ENCODE measurements at regions not wholly inside any gene's neighbourhood (a gene's known extent, or its start where the extent isn't known, plus 50 kb on each side); places are given as distances from the start of the nearest gene placed in this dataset.

DNA sequence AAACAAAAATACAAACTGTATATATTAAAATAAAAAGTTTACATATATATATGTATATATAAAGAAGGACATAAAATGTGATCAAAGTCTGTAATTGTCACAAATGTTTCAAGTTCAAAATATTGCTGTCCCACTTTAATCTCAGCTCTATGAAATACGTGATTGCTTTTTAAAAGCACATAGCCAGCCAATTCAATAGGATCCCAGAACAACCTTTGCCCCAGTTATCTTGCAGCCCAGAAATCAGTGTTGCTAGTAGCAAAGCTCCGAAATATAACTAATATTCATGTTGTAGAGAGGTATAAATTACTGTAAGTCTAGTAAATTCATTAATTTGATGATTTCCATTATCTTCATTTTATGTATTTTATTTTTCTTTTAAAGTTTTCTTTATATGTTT lies 114.6 kb downstream of the ELOVL4 start:
- Histone ChIP-seq H3K27ac (ENCODE audit: low read depth, low read length, poor library complexity, severe bottlenecking) (no peak overlapping the region), H3K27me3 (replicated peaks; ENCODE audit: insufficient read depth, low read depth, low read length, poor library complexity) (no peaks in the 10 kb centered on the region), H3K36me3 (ENCODE audit: insufficient read depth, low read length, poor library complexity, severe bottlenecking) (no peaks in the 10 kb centered on the region), H3K4me3 (ENCODE audit: low read depth, low read length, poor library complexity, severe bottlenecking) (no peak overlapping the region), H3K9me3 (ENCODE audit: low read depth, low read length, poor library complexity, severe bottlenecking) (no peaks in the 10 kb centered on the region), H3K4me1 (ENCODE audit: insufficient read depth, low read length, poor library complexity, severe bottlenecking) (peaks cover 4% of the 10 kb centered on the region)
- ChIA-PET CTCF (no interaction called here), POLR2A (ENCODE audit: low non-redundant PET) (no interaction called here)
- intact Hi-C loops (cut with micrococcal nuclease; ENCODE audit: unreplicated experiment): no loop called here
- DNase-seq (ENCODE audit: low spot score): no peak
- BruUV-seq (replicated peaks): no TSS peak
- TF ChIP-seq EZH2 (IDR thresholded peaks at IDR 0.05; ENCODE audit: borderline replicate concordance, low read depth, low read length, poor library complexity, severe bottlenecking): no peak
- TF ChIP-seq, protein P1, sequence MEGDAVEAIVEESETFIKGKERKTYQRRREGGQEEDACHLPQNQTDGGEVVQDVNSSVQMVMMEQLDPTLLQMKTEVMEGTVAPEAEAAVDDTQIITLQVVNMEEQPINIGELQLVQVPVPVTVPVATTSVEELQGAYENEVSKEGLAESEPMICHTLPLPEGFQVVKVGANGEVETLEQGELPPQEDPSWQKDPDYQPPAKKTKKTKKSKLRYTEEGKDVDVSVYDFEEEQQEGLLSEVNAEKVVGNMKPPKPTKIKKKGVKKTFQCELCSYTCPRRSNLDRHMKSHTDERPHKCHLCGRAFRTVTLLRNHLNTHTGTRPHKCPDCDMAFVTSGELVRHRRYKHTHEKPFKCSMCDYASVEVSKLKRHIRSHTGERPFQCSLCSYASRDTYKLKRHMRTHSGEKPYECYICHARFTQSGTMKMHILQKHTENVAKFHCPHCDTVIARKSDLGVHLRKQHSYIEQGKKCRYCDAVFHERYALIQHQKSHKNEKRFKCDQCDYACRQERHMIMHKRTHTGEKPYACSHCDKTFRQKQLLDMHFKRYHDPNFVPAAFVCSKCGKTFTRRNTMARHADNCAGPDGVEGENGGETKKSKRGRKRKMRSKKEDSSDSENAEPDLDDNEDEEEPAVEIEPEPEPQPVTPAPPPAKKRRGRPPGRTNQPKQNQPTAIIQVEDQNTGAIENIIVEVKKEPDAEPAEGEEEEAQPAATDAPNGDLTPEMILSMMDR (conservative IDR thresholded peaks at IDR 0.05; ENCODE audit: low read depth, low read length): no peak

DNA sequence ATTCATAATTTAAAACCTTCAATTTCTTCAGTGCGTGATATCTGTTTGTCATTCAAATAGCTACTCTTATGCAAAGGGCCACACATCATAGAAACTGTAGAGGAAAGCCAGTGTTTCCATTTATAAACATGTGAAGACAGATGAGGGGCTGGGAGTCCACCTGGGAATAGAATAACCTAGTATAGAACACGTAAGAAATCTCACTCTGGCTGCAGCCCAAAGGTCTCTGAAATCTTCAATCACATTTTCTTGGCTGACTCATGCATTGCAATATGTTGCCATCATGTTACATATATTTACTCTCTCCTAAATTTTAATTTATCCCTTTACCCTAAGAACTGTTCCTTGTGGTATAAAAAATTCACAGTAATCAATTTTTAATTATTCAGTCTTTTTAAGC lies 123.2 kb downstream of the ELOVL4 start:
- ChIA-PET CTCF (no interaction called here), POLR2A (ENCODE audit: low non-redundant PET) (no interaction called here)

DNA sequence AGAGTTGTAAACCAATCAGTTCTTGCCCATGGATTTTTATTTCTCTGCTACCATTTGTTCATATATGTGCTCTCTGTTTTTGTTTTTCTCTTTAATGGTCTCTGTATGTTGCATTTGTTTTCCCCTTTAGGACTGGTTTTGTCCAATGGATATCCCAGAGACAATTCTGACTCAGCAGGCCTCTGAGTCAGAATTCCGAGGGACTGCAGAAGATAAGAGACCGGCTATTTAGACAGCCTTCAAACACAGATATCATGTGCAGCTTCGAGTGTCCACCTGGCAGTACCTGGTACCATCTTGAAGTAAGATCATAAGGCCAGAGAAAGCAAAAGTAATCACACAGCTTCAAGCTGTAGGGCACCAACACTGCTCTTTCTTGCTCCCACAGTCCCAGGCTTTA lies 125.5 kb downstream of the ELOVL4 start:
- ChIA-PET CTCF (no interaction called here), POLR2A (ENCODE audit: low non-redundant PET) (interaction anchor here (0.6 kb wide), 1 partner anchor 279 kb away, joined by 4 read pairs; no protein-coding TSS in a partner anchor)
- H3K4me3 ChIP-seq (ENCODE audit: low read depth, low read length, poor library complexity, severe bottlenecking): no peak overlapping the region
- TF ChIP-seq, protein P1 (conservative IDR thresholded peaks at IDR 0.05; ENCODE audit: low read depth, low read length): no peak
- TF ChIP-seq EZH2 (IDR thresholded peaks at IDR 0.05; ENCODE audit: borderline replicate concordance, low read depth, low read length, poor library complexity, severe bottlenecking): no peak
- H3K36me3 ChIP-seq (ENCODE audit: insufficient read depth, low read length, poor library complexity, severe bottlenecking): no peaks in the 10 kb centered on the region
- no peaks in the 10 kb centered on the region for H3K4me1 ChIP-seq (ENCODE audit: insufficient read depth, low read length, poor library complexity, severe bottlenecking)
- H3K27me3 ChIP-seq (replicated peaks; ENCODE audit: insufficient read depth, low read depth, low read length, poor library complexity): no peaks in the 10 kb centered on the region
- intact Hi-C loops (cut with micrococcal nuclease; ENCODE audit: unreplicated experiment): no loop called here
- H3K27ac ChIP-seq (ENCODE audit: low read depth, low read length, poor library complexity, severe bottlenecking): no peak overlapping the region
- BruUV-seq (replicated peaks): no TSS peak
- no peak for DNase-seq (ENCODE audit: low spot score)
- H3K9me3 ChIP-seq (ENCODE audit: low read depth, low read length, poor library complexity, severe bottlenecking): peaks cover 3% of the 10 kb centered on the region

More for the DNA sequence above, 123.2 kb downstream of the ELOVL4 start:
- intact Hi-C loops (cut with micrococcal nuclease; ENCODE audit: unreplicated experiment): no loop called here
- no peak overlapping the region for H3K4me3 ChIP-seq (ENCODE audit: low read depth, low read length, poor library complexity, severe bottlenecking)
- no peaks in the 10 kb centered on the region for H3K36me3 ChIP-seq (ENCODE audit: insufficient read depth, low read length, poor library complexity, severe bottlenecking)
- H3K27me3 ChIP-seq (replicated peaks; ENCODE audit: insufficient read depth, low read depth, low read length, poor library complexity): no peaks in the 10 kb centered on the region
- TF ChIP-seq, protein P1 (conservative IDR thresholded peaks at IDR 0.05; ENCODE audit: low read depth, low read length): no peak
- TF ChIP-seq EZH2 (IDR thresholded peaks at IDR 0.05; ENCODE audit: borderline replicate concordance, low read depth, low read length, poor library complexity, severe bottlenecking): no peak
- H3K4me1 ChIP-seq (ENCODE audit: insufficient read depth, low read length, poor library complexity, severe bottlenecking): no peaks in the 10 kb centered on the region
- no TSS peak for BruUV-seq (replicated peaks)
- no peak for DNase-seq (ENCODE audit: low spot score)
- H3K9me3 ChIP-seq (ENCODE audit: low read depth, low read length, poor library complexity, severe bottlenecking): peaks cover 3% of the 10 kb centered on the region
- H3K27ac ChIP-seq (ENCODE audit: low read depth, low read length, poor library complexity, severe bottlenecking): no peak overlapping the region

Measured in A673 (cell line).